Duodenal mucosa (tissue), 2 donors: ENCODE measurements at regions not wholly inside any gene's neighbourhood (a gene's known extent, or its start where the extent isn't known, plus 50 kb on each side); places are given as distances from the start of the nearest gene placed in this dataset.

Experiments
- H3K27ac ChIP-seq: one replicate; pipeline ENCODE4 v1.7.0; 2013; ENCODE audit warnings: low read depth, low read length
- H3K27me3 ChIP-seq, 2 donors: one replicate each; pipeline ENCODE4 v1.7.0; 2013; ENCODE audit warnings: low read length in 2 of 2, control low read depth in 1 of 2; ENCODE audit not compliant: insufficient read depth in 2 of 2, control insufficient read depth in 1 of 2
- H3K36me3 ChIP-seq, 2 donors: one replicate each; pipeline ENCODE4 v1.7.0; 2013; ENCODE audit warnings: low read length in 2 of 2, control low read depth in 1 of 2; ENCODE audit not compliant: insufficient read depth in 2 of 2, control insufficient read depth in 1 of 2
- H3K4me1 ChIP-seq, 2 donors: one replicate each; pipeline ENCODE4 v1.7.0; 2013; ENCODE audit warnings: low read length in 2 of 2, control low read depth in 1 of 2; ENCODE audit not compliant: insufficient read depth in 2 of 2, control insufficient read depth in 1 of 2
- H3K4me3 ChIP-seq, 2 donors: one replicate each; pipeline ENCODE4 v1.7.0; 2013; ENCODE audit warnings: low read length in 2 of 2, low read depth in 1 of 2
- H3K9ac ChIP-seq, 2 donors: one replicate each; pipeline ENCODE4 v1.7.0; 2013; ENCODE audit warnings: low read length in 2 of 2, low read depth in 1 of 2
- H3K9me3 ChIP-seq, 2 donors: one replicate each; pipeline ENCODE4 v1.7.0; 2013; ENCODE audit warnings: low read length in 2 of 2, control low read depth in 1 of 2; ENCODE audit not compliant: control insufficient read depth in 1 of 2

- Histone ChIP-seq H3K9ac (no peak overlapping the region), H3K36me3 (no peaks in the 10 kb centered on the region), H3K4me1 (no peaks in the 10 kb centered on the region), H3K9me3 (no peaks in the 10 kb centered on the region), H3K27me3 (no peaks in the 10 kb centered on the region), H3K27ac (no peak overlapping the region), H3K4me3 (no peak overlapping the region)
Measured at GRCh38 chr16:73384506-73385089, 336.7 kb upstream of the ZFHX3 start.

- Histone ChIP-seq H3K36me3 (no peaks in the 10 kb centered on the region), H3K4me1 (no peaks in the 10 kb centered on the region), H3K9me3 (no peaks in the 10 kb centered on the region), H3K9ac (no peak overlapping the region), H3K27me3 (no peaks in the 10 kb centered on the region), H3K27ac (no peak overlapping the region), H3K4me3 (no peak overlapping the region)
Measured at GRCh38 chr16:73383988-73384365, 336.0 kb upstream of the ZFHX3 start.

GRCh38 chr16:73383195-73383987 lies 335.5 kb upstream of the ZFHX3 start:
- H3K36me3 ChIP-seq, result no peaks in the 10 kb centered on the region
- no peak overlapping the region for H3K27ac ChIP-seq
- H3K9me3 ChIP-seq, result no peaks in the 10 kb centered on the region
- H3K4me1 ChIP-seq, result no peaks in the 10 kb centered on the region
- no peaks in the 10 kb centered on the region for H3K27me3 ChIP-seq
- H3K4me3 ChIP-seq, result no peak overlapping the region
- H3K9ac ChIP-seq, result no peak overlapping the region

DNA sequence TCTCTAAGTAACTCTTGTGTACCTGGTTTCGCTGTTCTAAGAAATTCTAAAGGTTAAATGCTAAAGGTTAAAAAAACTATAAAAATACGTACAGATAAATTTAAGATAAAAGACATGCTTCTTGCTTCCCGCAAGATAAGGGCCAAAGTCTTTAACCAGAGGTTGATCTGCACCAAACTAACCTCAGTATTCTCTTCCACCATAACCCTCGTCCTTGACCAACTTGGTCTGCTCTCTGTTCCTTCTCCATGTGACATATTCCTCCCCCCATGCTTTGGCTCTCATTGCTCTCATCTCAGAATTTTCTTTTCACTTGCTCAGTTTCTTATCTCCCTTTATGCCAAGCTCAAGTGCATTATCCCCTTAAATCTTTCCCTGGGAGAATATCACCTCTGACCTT lies 330.5 kb upstream of the ZFHX3 start:
- H3K9me3 ChIP-seq, result no peaks in the 10 kb centered on the region
- H3K4me3 ChIP-seq, result no peak overlapping the region
- no peak overlapping the region for H3K9ac ChIP-seq
- H3K27ac ChIP-seq, result no peak overlapping the region
- H3K36me3 ChIP-seq, result no peaks in the 10 kb centered on the region
- H3K27me3 ChIP-seq, result no peaks in the 10 kb centered on the region
- H3K4me1 ChIP-seq, result no peaks in the 10 kb centered on the region

GRCh38 chr16:73371584-73372319 lies 323.8 kb upstream of the ZFHX3 start:
- Histone ChIP-seq H3K4me3 (no peak overlapping the region), H3K9ac (no peak overlapping the region), H3K4me1 (peaks cover 4 to 7% of the 10 kb centered on the region in 2 donors), H3K27me3 (no peaks in the 10 kb centered on the region), H3K27ac (no peak overlapping the region), H3K9me3 (no peaks in the 10 kb centered on the region), H3K36me3 (no peaks in the 10 kb centered on the region)

GRCh38 chr16:73369851-73370250 lies 321.9 kb upstream of the ZFHX3 start:
- H3K4me3 ChIP-seq, result no peak overlapping the region
- no peaks in the 10 kb centered on the region for H3K9me3 ChIP-seq
- peaks cover 4 to 7% of the 10 kb centered on the region in 2 donors for H3K4me1 ChIP-seq
- H3K27me3 ChIP-seq, result peaks cover 0 to 5% of the 10 kb centered on the region in 2 donors
- no peak overlapping the region for H3K9ac ChIP-seq
- no peak overlapping the region for H3K27ac ChIP-seq
- no peaks in the 10 kb centered on the region for H3K36me3 ChIP-seq

GRCh38 chr16:73368715-73369114 lies 320.8 kb upstream of the ZFHX3 start:
- Histone ChIP-seq H3K4me3 (no peak overlapping the region), H3K27me3 (peaks cover 0 to 5% of the 10 kb centered on the region in 2 donors), H3K27ac (no peak overlapping the region), H3K9me3 (no peaks in the 10 kb centered on the region), H3K4me1 (peaks cover 4 to 7% of the 10 kb centered on the region in 2 donors), H3K36me3 (no peaks in the 10 kb centered on the region), H3K9ac (no peak overlapping the region)

DNA sequence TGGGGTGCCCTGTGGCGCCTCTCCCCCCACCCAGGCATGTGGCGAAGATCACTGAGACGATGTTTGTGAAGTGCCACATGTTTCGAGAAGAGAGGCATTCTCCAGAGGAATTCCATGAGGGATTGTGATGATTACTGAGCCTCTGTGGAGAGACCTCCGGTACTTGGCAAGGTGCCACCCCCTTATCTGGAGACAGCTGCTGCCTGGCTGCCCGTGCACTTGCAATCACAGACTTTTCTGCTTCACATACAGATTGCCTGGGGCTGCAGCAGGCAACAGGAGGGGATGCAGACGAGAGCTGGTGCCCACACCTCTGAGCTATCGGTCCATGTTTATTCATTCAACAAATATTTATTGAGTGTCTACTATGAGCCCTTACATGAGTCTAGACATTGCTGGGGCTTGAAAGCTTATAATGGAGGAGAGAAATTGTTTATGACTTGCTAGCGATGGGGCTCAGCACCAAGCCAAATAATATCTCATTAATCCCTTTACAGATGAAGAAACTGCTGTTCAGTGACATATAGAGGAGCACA lies 317.2 kb upstream of the ZFHX3 start:
- H3K27ac ChIP-seq, result no peak overlapping the region

DNA sequence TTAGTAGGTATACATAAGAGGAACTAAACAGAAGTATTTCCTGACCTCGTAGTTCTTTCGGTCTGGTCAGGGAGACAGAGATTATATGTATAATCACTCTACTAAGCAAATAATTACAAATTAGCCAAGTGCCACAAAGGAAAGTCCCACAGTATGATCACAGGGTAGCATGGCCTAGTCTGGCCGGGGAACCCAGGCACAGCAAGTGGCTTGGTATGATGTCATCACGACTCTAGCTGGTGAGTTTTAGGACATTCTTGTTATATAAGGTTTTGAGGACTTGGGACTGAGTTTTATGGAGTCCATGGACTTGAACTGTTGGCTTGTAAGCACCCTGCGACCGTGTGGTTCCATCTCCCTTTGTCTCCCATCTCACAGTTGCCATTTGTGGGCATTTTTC lies 316.5 kb upstream of the ZFHX3 start:
- no peak overlapping the region for H3K4me3 ChIP-seq
- H3K4me1 ChIP-seq, result no peaks in the 10 kb centered on the region
- no peaks in the 10 kb centered on the region for H3K9me3 ChIP-seq
- H3K27ac ChIP-seq, result no peak overlapping the region
- H3K9ac ChIP-seq, result no peak overlapping the region
- H3K36me3 ChIP-seq, result no peaks in the 10 kb centered on the region
- peaks cover 0 to 5% of the 10 kb centered on the region in 2 donors for H3K27me3 ChIP-seq

More for the DNA sequence above, 317.2 kb upstream of the ZFHX3 start:
- Histone ChIP-seq H3K4me1 (no peaks in the 10 kb centered on the region), H3K4me3 (no peak overlapping the region), H3K9me3 (no peaks in the 10 kb centered on the region), H3K9ac (no peak overlapping the region), H3K27me3 (peaks cover 0 to 5% of the 10 kb centered on the region in 2 donors), H3K36me3 (no peaks in the 10 kb centered on the region)

DNA sequence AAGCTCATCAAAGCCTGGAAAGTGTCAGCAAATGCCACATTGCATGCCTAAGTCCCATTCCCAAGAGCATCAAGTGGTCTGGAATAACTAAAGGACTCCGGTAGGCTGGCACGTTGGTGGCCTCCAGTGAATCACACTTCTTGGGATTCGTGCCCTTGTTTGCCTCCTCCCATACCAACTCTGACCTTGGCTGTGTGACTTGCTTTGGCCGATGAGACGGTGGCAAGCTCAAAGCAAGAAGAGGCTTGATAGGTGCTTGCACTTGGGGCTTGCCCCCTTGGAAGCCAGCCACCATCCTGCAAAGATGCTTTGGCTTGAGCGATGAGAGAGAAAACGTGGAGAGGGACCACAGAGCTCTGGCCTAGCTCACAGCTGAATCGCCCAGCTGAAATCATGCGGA lies 313.1 kb upstream of the ZFHX3 start:
- Histone ChIP-seq H3K27ac (no peak overlapping the region), H3K4me1 (no peaks in the 10 kb centered on the region), H3K36me3 (no peaks in the 10 kb centered on the region), H3K4me3 (no peak overlapping the region), H3K27me3 (peaks cover 0 to 7% of the 10 kb centered on the region in 2 donors), H3K9me3 (no peaks in the 10 kb centered on the region), H3K9ac (no peak overlapping the region)
